Right atrium auricular region (tissue), 2 donors: ENCODE measurements at regions not wholly inside any gene's neighbourhood (a gene's known extent, or its start where the extent isn't known, plus 50 kb on each side); places are given as distances from the start of the nearest gene placed in this dataset.

Source experiments
- DNase-seq: peaks from one replicate; pipeline ENCODE4 v3.0.0-alpha.2; 2019; ENCODE audit warnings: low spot score
- H3K27ac ChIP-seq, 2 donors: fragments of 200-600 bp; sonication (generic); 1 replicate in 1 of 2; 2 replicates in 1 of 2; pipeline ENCODE4 v1.5.1; 2016 to 2019
- H3K27me3 ChIP-seq, 2 donors: fragments of 200-600 bp; sonication (generic); one replicate each; pipeline versions ENCODE4 v1.5.1 to v1.6.0; 2017 to 2019
- H3K36me3 ChIP-seq: fragments of 200-600 bp; sonication (generic); one replicate; pipeline ENCODE4 v1.5.1; 2016
- H3K4me1 ChIP-seq, 2 donors: fragments of 200-600 bp; sonication (generic); one replicate each; pipeline versions ENCODE4 v1.5.1 to v1.6.0; 2017 to 2019
- H3K4me3 ChIP-seq, 2 donors: fragments of 200-600 bp; sonication (generic); 1 replicate in 1 of 2; 2 replicates in 1 of 2; pipeline ENCODE4 v1.5.1; 2017 to 2019; ENCODE audit warnings: mild to moderate bottlenecking in 1 of 2, moderate library complexity in 1 of 2
- H3K9me3 ChIP-seq, 2 donors: fragments of 200-600 bp; sonication (generic); one replicate each; pipeline ENCODE4 v1.5.1; 2019
- CTCF ChIP-seq, 2 donors: fragments of 200-600 bp; sonication (generic); IDR thresholded peaks; one replicate each; pipeline ENCODE4 v1.5.1; 2019; ENCODE audit warnings: antibody characterized with exemption in 2 of 2

GRCh38 chr4:14428125-14428524, 574.2 kb upstream of the CPEB2 start:
- no peak for TF ChIP-seq CTCF (IDR thresholded peaks at IDR 0.05)
- Histone ChIP-seq H3K36me3 (no peaks in the 10 kb centered on the region), H3K4me1 (no peaks in the 10 kb centered on the region), H3K27me3 (no peaks in the 10 kb centered on the region), H3K4me3 (no peak overlapping the region), H3K27ac (no peak overlapping the region), H3K9me3 (no peaks in the 10 kb centered on the region)
- DNase-seq, result no peak

GRCh38 chr4:14431155-14432134, 570.8 kb upstream of the CPEB2 start:
- TF ChIP-seq CTCF (IDR thresholded peaks at IDR 0.05), result no peak
- DNase-seq, result no peak

GRCh38 chr4:14434483-14434882, 567.8 kb upstream of the CPEB2 start:
- TF ChIP-seq CTCF (IDR thresholded peaks at IDR 0.05), result no peak
- Histone ChIP-seq H3K27ac (no peak overlapping the region), H3K27me3 (no peaks in the 10 kb centered on the region), H3K36me3 (no peaks in the 10 kb centered on the region), H3K4me1 (no peaks in the 10 kb centered on the region), H3K9me3 (no peaks in the 10 kb centered on the region), H3K4me3 (no peak overlapping the region)
- DNase-seq, result no peak

More at GRCh38 chr4:14431155-14432134, 570.8 kb upstream of the CPEB2 start:
- Histone ChIP-seq H3K27me3 (no peaks in the 10 kb centered on the region), H3K27ac (no peak overlapping the region), H3K4me1 (no peaks in the 10 kb centered on the region), H3K9me3 (no peaks in the 10 kb centered on the region), H3K4me3 (no peak overlapping the region), H3K36me3 (no peaks in the 10 kb centered on the region)

- H3K27me3 ChIP-seq, result no peaks in the 10 kb centered on the region
- TF ChIP-seq CTCF (IDR thresholded peaks at IDR 0.05), result no peak
- H3K4me3 ChIP-seq, result no peak overlapping the region
- DNase-seq, result no peak
- no peaks in the 10 kb centered on the region for H3K9me3 ChIP-seq
- H3K4me1 ChIP-seq, result no peaks in the 10 kb centered on the region
- H3K27ac ChIP-seq, result no peak overlapping the region
- H3K36me3 ChIP-seq, result no peaks in the 10 kb centered on the region
Observed at GRCh38 chr4:14434916-14435315, 567.4 kb upstream of the CPEB2 start.

GRCh38 chr4:14441561-14441960, 560.7 kb upstream of the CPEB2 start:
- TF ChIP-seq CTCF (IDR thresholded peaks at IDR 0.05), result no peak

More at GRCh38 chr4:14441561-14441960, 560.7 kb upstream of the CPEB2 start:
- Histone ChIP-seq H3K27ac (no peak overlapping the region), H3K4me1 (no peaks in the 10 kb centered on the region), H3K27me3 (no peaks in the 10 kb centered on the region), H3K4me3 (no peak overlapping the region), H3K36me3 (no peaks in the 10 kb centered on the region), H3K9me3 (no peaks in the 10 kb centered on the region)
- DNase-seq, result no peak
